Coronary artery (tissue), 2 donors: ENCODE measurements at regions not wholly inside any gene's neighbourhood (a gene's known extent, or its start where the extent isn't known, plus 50 kb on each side); places are given as distances from the start of the nearest gene placed in this dataset.

Experiments used
- DNase-seq: peaks from one replicate; pipeline ENCODE4 v3.0.0-alpha.2; 2017; ENCODE audit warnings: low spot score
- H3K27ac ChIP-seq, 2 donors: fragments of 200-600 bp; sonication (generic); one replicate each; pipeline ENCODE4 v1.5.1; 2016 to 2019
- H3K4me3 ChIP-seq: fragments of 200-600 bp; sonication (generic); 2 replicates; pipeline ENCODE4 v1.5.1; 2016; ENCODE audit warnings: mild to moderate bottlenecking, moderate library complexity
- CTCF ChIP-seq: fragments of 200-600 bp; sonication (generic); IDR thresholded peaks from one replicate; pipeline ENCODE4 v1.5.1; 2019; ENCODE audit warnings: antibody characterized with exemption

- DNase-seq: no peak
Measured at GRCh38 chr19:30870876-30871275, 478.4 kb downstream of the TSHZ3 start.

GRCh38 chr19:30865511-30865910, 483.7 kb downstream of the TSHZ3 start:
- peak; percentile 58 for DNase-seq
- Histone ChIP-seq H3K27ac (no peak overlapping the region), H3K4me3 (no peak overlapping the region)
- no peak for TF ChIP-seq CTCF

More at GRCh38 chr19:30870876-30871275, 478.4 kb downstream of the TSHZ3 start:
- Histone ChIP-seq H3K27ac (no peak overlapping the region), H3K4me3 (no peak overlapping the region)
- TF ChIP-seq CTCF: no peak

- Histone ChIP-seq H3K27ac (no peak overlapping the region), H3K4me3 (no peak overlapping the region)
- DNase-seq: peak; percentile 61
Measured at GRCh38 chr19:30864391-30865215, 484.6 kb downstream of the TSHZ3 start.

GRCh38 chr19:30862876-30863275, 486.4 kb downstream of the TSHZ3 start:
- no peak overlapping the region for H3K27ac ChIP-seq
- DNase-seq: peak; percentile 16
- no peak overlapping the region for H3K4me3 ChIP-seq
- no peak for TF ChIP-seq CTCF

More at GRCh38 chr19:30864391-30865215, 484.6 kb downstream of the TSHZ3 start:
- no peak for TF ChIP-seq CTCF

GRCh38 chr19:30861919-30862318, 487.3 kb downstream of the TSHZ3 start:
- peak; percentile 21 for DNase-seq
- no peak for TF ChIP-seq CTCF

GRCh38 chr19:30857966-30858490, 485.8 kb downstream of the ZNF536 start:
- DNase-seq: peak; percentile 38
- Histone ChIP-seq H3K27ac (no peak overlapping the region), H3K4me3 (no peak overlapping the region)
- TF ChIP-seq CTCF: no peak

More at GRCh38 chr19:30861919-30862318, 487.3 kb downstream of the TSHZ3 start:
- Histone ChIP-seq H3K27ac (no peak overlapping the region), H3K4me3 (no peak overlapping the region)

GRCh38 chr19:30857388-30857787, 485.2 kb downstream of the ZNF536 start:
- TF ChIP-seq CTCF: no peak

More at GRCh38 chr19:30857388-30857787, 485.2 kb downstream of the ZNF536 start:
- H3K4me3 ChIP-seq: no peak overlapping the region
- H3K27ac ChIP-seq: no peak overlapping the region
- DNase-seq: peak; percentile 62
